Neural cell (in vitro differentiated cells): ENCODE measurements at regions not wholly inside any gene's neighbourhood (a gene's known extent, or its start where the extent isn't known, plus 50 kb on each side); places are given as distances from the start of the nearest gene placed in this dataset.

Source experiments
- H2AFZ ChIP-seq: fragments of 200-600, 300-800 bp; sonication (generic), shearing (Covaris generic); 2 replicates; pipeline ENCODE4 v1.6.0; 2014; ENCODE audit warnings: low read depth, mild to moderate bottlenecking, antibody characterized with exemption, low read length, moderate library complexity
- H3F3A ChIP-seq: fragments of 200-600 bp; shearing (Covaris generic); 2 replicates; pipeline ENCODE4 v1.6.1; 2016; ENCODE audit warnings: mild to moderate bottlenecking, moderate library complexity, mixed read lengths, antibody characterized with exemption, low read length; ENCODE audit not compliant: insufficient read depth, poor library complexity, severe bottlenecking
- H3K27ac ChIP-seq: fragments of 200-600, 300-800 bp; sonication (generic), shearing (Covaris generic); 2 replicates; pipeline ENCODE4 v1.5.1; 2014; ENCODE audit warnings: mild to moderate bottlenecking, low read length, moderate library complexity
- H3K27me3 ChIP-seq: fragments of 300-800, 200-600 bp; sonication (generic), shearing (Covaris generic); 2 replicates; pipeline ENCODE4 v1.6.0; 2014; ENCODE audit warnings: mild to moderate bottlenecking, low read depth, low read length, moderate library complexity; ENCODE audit not compliant: insufficient read depth
- H3K36me3 ChIP-seq: fragments of 300-800, 200-600 bp; sonication (generic), shearing (Covaris generic); 2 replicates; pipeline ENCODE4 v1.5.1; 2014; ENCODE audit warnings: mild to moderate bottlenecking, antibody characterized with exemption, low read length, moderate library complexity; ENCODE audit not compliant: insufficient read depth
- H3K4me2 ChIP-seq: fragments of 300-800, 200-600 bp; sonication (generic), shearing (Covaris generic); 2 replicates; pipeline ENCODE4 v1.6.0; 2014; ENCODE audit warnings: mild to moderate bottlenecking, low read length
- H3K4me3 ChIP-seq: fragments of 300-800, 200-600 bp; sonication (generic), shearing (Covaris generic); 2 replicates; pipeline ENCODE4 v1.5.1; 2014; ENCODE audit warnings: mild to moderate bottlenecking, low read length, moderate library complexity
- H3K79me2 ChIP-seq: fragments of 200-600 bp; shearing (Covaris generic); replicated peaks from 2 replicates; pipeline ENCODE4 v1.6.0; 2014; ENCODE audit warnings: mild to moderate bottlenecking, low read length, moderate library complexity; ENCODE audit not compliant: insufficient read depth
- H3K9ac ChIP-seq: fragments of 300-800, 200-600 bp; sonication (generic), shearing (Covaris generic); 2 replicates; pipeline ENCODE4 v1.6.1; 2016; ENCODE audit warnings: mild to moderate bottlenecking, low read length, mixed read lengths
- H3K9me2 ChIP-seq: fragments of 200-600 bp; shearing (Covaris generic); 2 replicates; pipeline ENCODE4 v1.6.1; 2016; ENCODE audit warnings: mild to moderate bottlenecking, low read length, mixed read lengths; ENCODE audit not compliant: insufficient read depth
- H3K9me3 ChIP-seq: fragments of 200-600, 300-800 bp; sonication (generic), shearing (Covaris generic); 2 replicates; pipeline ENCODE4 v1.6.1; 2016; ENCODE audit warnings: mild to moderate bottlenecking, mixed run types, low read length, moderate library complexity, mixed read lengths
- H4K20me1 ChIP-seq: fragments of 200-600 bp; shearing (Covaris generic); 2 replicates; pipeline ENCODE4 v1.6.1; 2016; ENCODE audit warnings: mild to moderate bottlenecking, mixed run types; ENCODE audit not compliant: insufficient read depth
- EP300 ChIP-seq: fragments of 450-650 bp; conservative IDR thresholded peaks from 2 replicates; pipeline ENCODE4 v1.6.1; 2014; ENCODE audit warnings: antibody characterized with exemption, mild to moderate bottlenecking, moderate library complexity; ENCODE audit not compliant: poor library complexity, severe bottlenecking
- EZH2 ChIP-seq: fragments of 200-600, 300-800 bp; shearing (Covaris generic), sonication (generic); IDR thresholded peaks from 2 replicates; pipeline ENCODE4 v1.6.1; 2014; ENCODE audit warnings: antibody characterized with exemption, low read length, borderline replicate concordance, mild to moderate bottlenecking; ENCODE audit not compliant: insufficient read depth, poor library complexity, severe bottlenecking
- MXI1 ChIP-seq: fragments of 450-650 bp; conservative IDR thresholded peaks from 2 replicates; pipeline ENCODE4 v1.6.1; 2014; ENCODE audit warnings: antibody characterized with exemption, mild to moderate bottlenecking; ENCODE audit not compliant: poor library complexity, severe bottlenecking
- POLR2AphosphoS5 ChIP-seq: IDR thresholded peaks from 2 replicates; pipeline ENCODE4 v1.6.1; 2012
- RAD21 ChIP-seq: fragments of 450-650 bp; conservative IDR thresholded peaks from 2 replicates; pipeline ENCODE4 v1.6.1; 2014; ENCODE audit warnings: antibody characterized with exemption, mild to moderate bottlenecking, moderate library complexity
- SMC3 ChIP-seq: fragments of 450-650 bp; conservative IDR thresholded peaks from 2 replicates; pipeline ENCODE4 v1.6.1; 2014; ENCODE audit warnings: antibody characterized with exemption, mild to moderate bottlenecking, moderate library complexity; ENCODE audit not compliant: poor library complexity
- TAF1 ChIP-seq: IDR thresholded peaks from 2 replicates; pipeline ENCODE4 v1.6.1; 2012; ENCODE audit warnings: low read depth
- TF ChIP-seq, protein P1 (sequence below): fragments of 450-650 bp; IDR thresholded peaks from 2 replicates; pipeline ENCODE4 v1.5.1; 2014; ENCODE audit warnings: antibody characterized with exemption, mild to moderate bottlenecking, moderate library complexity; ENCODE audit not compliant: poor library complexity, severe bottlenecking
- TF ChIP-seq, protein P2 (sequence below): IDR thresholded peaks from 2 replicates; pipeline ENCODE4 v1.6.1; 2012; ENCODE audit warnings: borderline replicate concordance

- Histone ChIP-seq H3K9me3 (no peaks in the 10 kb centered on the region), H3K27ac (no peak overlapping the region), H4K20me1 (no peaks in the 10 kb centered on the region), H3K79me2 (no peaks in the 10 kb centered on the region), H3K36me3 (no peaks in the 10 kb centered on the region), H3K4me3 (no peak overlapping the region), H3K9me2 (no peaks in the 10 kb centered on the region), H3K9ac (no peak overlapping the region), H3K27me3 (no peaks in the 10 kb centered on the region), H3K4me2 (no peak overlapping the region), H3F3A (no peaks in the 10 kb centered on the region), H2AFZ (no peak overlapping the region)
- TF ChIP-seq POLR2AphosphoS5, result no peak
- TF ChIP-seq EP300, result no peak
- no peak for TF ChIP-seq MXI1
- TF ChIP-seq RAD21, result no peak
- TF ChIP-seq EZH2, result no peak
- no peak for TF ChIP-seq SMC3
- TF ChIP-seq, protein P1, sequence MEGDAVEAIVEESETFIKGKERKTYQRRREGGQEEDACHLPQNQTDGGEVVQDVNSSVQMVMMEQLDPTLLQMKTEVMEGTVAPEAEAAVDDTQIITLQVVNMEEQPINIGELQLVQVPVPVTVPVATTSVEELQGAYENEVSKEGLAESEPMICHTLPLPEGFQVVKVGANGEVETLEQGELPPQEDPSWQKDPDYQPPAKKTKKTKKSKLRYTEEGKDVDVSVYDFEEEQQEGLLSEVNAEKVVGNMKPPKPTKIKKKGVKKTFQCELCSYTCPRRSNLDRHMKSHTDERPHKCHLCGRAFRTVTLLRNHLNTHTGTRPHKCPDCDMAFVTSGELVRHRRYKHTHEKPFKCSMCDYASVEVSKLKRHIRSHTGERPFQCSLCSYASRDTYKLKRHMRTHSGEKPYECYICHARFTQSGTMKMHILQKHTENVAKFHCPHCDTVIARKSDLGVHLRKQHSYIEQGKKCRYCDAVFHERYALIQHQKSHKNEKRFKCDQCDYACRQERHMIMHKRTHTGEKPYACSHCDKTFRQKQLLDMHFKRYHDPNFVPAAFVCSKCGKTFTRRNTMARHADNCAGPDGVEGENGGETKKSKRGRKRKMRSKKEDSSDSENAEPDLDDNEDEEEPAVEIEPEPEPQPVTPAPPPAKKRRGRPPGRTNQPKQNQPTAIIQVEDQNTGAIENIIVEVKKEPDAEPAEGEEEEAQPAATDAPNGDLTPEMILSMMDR, result no peak
- TF ChIP-seq, protein P2, sequence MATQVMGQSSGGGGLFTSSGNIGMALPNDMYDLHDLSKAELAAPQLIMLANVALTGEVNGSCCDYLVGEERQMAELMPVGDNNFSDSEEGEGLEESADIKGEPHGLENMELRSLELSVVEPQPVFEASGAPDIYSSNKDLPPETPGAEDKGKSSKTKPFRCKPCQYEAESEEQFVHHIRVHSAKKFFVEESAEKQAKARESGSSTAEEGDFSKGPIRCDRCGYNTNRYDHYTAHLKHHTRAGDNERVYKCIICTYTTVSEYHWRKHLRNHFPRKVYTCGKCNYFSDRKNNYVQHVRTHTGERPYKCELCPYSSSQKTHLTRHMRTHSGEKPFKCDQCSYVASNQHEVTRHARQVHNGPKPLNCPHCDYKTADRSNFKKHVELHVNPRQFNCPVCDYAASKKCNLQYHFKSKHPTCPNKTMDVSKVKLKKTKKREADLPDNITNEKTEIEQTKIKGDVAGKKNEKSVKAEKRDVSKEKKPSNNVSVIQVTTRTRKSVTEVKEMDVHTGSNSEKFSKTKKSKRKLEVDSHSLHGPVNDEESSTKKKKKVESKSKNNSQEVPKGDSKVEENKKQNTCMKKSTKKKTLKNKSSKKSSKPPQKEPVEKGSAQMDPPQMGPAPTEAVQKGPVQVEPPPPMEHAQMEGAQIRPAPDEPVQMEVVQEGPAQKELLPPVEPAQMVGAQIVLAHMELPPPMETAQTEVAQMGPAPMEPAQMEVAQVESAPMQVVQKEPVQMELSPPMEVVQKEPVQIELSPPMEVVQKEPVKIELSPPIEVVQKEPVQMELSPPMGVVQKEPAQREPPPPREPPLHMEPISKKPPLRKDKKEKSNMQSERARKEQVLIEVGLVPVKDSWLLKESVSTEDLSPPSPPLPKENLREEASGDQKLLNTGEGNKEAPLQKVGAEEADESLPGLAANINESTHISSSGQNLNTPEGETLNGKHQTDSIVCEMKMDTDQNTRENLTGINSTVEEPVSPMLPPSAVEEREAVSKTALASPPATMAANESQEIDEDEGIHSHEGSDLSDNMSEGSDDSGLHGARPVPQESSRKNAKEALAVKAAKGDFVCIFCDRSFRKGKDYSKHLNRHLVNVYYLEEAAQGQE, result no peak
- TF ChIP-seq TAF1, result no peak
These were observed 1547.4 kb upstream of the TENM3 start for GRCh38 chr4:180695851-180696250.

GRCh38 chr4:180696460-180697092, 1546.6 kb upstream of the TENM3 start:
- Histone ChIP-seq H3K27me3 (no peaks in the 10 kb centered on the region), H3K9ac (no peak overlapping the region), H3K4me2 (no peak overlapping the region), H3K9me3 (no peaks in the 10 kb centered on the region), H3K9me2 (no peaks in the 10 kb centered on the region), H3K4me3 (no peak overlapping the region), H4K20me1 (no peaks in the 10 kb centered on the region), H2AFZ (no peak overlapping the region), H3F3A (no peaks in the 10 kb centered on the region), H3K79me2 (no peaks in the 10 kb centered on the region), H3K36me3 (no peaks in the 10 kb centered on the region), H3K27ac (no peak overlapping the region)
- TF ChIP-seq TAF1, result no peak
- TF ChIP-seq RAD21, result no peak
- no peak for TF ChIP-seq POLR2AphosphoS5
- TF ChIP-seq EP300, result peak; percentile 19
- TF ChIP-seq, protein P1, result no peak
- TF ChIP-seq SMC3, result no peak
- TF ChIP-seq EZH2, result no peak
- TF ChIP-seq MXI1, result no peak
